NCI-H82 treated with DMSO at 0.1 percent for 48 hours (cell line): ENCODE measurements at regions not wholly inside any gene's neighbourhood (a gene's known extent, or its start where the extent isn't known, plus 50 kb on each side); places are given as distances from the start of the nearest gene placed in this dataset.

Source experiments
- DNase-seq: peaks from one replicate; lab custom pipeline; 2025; ENCODE audit not compliant: unreplicated experiment; lab: John Stamatoyannopoulos, UW

DNA sequence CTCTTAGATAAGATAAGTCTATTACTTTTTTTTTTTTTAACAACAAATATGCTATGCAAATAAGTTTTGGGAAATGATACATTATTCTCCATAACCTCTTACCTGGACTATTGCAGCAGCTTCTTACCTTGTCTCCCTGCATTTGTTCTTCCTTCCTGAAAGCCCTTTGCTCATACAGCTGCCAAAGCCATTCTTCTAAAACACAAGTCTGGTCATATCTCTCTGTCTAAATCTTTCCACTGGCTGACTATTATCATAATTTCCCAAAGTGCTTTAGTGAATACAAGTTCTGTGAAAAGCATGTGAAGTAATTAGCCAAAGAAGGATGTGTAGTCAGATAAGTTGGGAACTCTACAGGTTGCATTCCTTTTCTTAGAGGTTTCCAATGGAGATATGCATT lies 115.4 kb upstream of the CNTLN start:
- no peak for DNase-seq

DNA sequence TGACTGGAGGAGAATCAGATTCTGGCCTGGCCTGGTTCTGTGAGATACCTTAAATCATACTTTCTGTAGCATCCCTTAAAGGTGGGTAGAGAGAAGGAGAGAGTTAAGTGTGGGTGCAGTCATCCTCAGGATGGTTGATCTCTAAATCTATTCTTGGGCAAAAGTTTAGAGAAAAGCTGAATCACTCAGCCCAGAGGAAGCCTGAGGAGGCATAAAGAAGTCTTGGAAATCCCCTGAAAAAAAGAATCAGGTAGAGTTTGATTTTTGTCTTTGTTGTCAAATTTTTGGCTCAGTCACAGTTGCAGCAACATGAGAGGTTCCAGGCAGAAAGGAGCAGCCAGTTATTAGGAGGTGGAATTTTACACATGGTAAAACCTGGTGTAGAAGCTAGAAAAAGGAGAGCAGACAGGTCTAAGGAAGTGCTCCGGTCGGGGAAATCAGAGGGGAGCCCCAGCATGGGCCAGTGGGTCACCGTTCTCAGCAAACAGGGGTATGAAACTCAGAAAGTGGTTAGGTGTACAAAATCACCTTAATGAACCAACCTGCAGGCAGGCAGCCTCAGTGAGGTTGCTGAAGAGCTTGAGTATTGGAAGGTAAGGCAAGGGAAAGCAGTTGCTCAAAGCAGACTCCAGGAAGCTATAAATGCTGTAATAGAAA lies 116.2 kb upstream of the CNTLN start:
- no peak for DNase-seq

DNA sequence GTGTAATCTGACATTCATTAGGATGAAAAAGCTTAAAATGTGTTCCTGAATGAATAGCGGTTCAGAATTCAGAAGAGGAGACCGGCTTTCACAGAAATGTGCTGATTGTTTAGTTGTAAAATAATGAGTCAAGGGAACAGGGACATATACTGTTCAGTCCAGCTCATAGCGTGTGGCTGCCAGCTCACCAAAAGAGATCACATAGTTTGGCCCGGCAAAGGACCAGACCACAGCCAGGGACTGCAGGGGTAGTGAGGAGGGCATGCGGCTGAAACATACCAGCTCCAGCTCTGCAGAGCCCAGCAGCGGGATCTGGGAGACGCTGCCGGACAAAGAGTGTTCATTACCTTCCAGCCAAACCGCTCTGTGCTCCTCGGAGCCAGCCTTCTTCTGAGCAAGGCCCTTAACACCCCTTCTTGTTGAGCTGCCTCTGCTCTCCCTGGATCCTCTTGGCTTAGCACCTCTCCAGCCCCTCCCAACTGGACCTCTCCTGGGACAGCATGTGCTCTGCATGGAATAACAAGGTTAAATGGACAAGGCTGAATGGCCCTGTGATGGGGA lies 116.8 kb upstream of the CNTLN start:
- no peak for DNase-seq

DNA sequence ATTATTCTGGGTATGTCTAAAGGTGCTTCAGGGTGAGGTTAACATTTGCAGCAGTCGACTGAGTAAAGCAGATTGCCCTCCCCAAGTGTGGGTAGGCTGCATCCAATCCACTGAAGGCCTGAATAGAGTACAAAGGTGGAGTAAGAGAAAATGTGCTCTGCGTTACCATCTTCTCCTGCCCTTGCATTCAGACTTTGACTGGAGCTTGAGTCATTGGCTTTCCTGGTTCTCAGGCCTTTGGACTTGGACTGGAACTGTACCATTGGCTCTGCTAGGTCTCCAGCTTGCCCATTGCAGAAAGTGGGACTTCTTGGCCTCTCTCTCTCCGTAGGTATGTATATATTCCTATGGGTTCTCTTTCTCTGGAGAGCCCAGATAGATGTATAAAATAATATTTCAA lies 120.9 kb upstream of the CNTLN start:
- DNase-seq = no peak

DNA sequence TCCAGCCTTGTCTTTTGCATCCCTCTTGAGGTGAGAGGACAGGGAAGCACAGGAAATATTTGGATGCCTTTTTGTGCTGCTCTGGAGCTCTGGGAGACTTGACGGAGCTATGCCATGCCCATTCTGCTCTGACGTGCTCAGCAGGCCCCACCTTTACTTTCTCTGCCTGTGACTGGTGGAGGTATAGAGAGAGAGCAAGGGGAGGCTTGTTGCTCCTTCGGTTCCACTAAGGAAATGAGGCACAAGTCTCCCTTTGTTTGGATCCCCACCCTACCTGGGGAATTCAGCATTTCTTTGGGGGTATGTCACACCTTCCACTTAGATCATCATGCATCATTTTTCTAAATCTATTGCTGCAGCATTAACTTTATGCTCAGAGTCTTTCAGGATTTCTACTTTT lies 121.8 kb upstream of the CNTLN start:
- no peak for DNase-seq

DNA sequence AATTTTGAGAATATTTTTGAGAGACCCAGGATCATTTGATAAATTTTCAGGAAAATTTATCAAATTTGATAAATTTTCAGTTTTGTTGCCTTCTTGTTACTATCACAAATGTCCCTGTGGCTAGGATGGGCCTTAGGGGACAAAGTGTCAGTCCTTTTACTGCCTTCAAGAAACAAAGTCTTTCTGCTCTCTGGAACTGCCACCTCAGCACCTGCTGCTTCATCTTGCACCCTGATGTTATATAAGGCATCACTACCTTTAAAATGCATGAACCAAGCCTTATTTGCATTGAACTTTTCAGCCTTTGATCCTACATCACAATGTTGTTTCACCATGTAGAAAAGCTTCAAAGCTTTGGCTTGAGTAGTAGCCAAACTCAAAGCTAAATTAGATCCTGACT lies 123.0 kb upstream of the CNTLN start:
- no peak for DNase-seq

DNA sequence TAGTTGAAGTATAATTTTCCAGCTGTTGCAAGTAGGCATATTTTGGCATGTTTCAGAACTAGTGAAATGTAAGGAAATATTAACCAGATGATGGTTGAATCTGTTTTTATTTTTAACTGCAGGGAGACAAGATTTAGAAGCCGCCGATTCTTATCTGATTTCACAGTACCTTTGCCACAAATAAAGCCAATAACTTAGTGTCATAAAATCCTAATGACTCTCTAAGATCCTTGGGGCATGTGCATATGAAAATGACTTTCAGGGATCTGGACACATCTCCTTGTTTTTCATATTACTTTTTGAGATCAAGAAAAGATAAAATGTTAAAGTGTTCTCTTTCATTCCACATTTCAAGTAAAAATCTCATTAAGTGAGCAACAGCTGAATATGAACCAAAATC lies 125.8 kb upstream of the CNTLN start:
- DNase-seq = no peak

DNA sequence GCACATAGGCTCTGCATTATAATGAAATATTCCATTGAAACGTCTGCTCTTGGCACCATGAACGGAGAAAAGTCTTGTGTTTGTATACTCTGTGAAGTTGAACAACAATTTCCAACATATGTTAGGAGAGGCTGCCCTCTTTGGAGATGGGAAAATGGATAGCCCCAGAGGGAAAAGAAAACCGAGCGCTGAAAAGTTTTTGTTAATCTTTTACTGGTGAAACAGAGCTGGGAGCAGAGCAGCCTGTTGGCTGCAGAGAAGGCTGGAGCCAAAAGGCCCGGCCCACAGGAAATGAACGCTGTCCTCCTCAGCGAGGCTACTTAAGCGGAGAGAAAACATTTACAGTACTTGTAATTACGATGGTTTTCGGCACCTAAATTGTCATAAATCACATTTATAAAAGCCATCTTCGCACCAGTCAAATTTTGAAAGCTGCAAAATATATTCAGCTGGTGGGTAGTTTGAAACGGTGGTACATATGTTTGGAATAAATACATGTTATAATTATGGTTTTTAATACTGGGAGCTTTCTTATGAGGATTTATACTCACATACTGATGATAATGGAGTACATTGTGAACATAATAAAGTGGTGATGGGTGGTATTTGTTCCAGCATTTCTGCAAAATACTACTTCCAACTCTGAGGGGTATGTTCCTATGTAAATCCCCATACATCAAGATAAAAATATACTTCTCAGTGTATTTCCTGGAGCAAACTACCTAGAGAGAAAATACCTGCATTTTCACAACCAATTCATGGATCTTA lies 129.6 kb upstream of the CNTLN start:
- DNase-seq = no peak

DNA sequence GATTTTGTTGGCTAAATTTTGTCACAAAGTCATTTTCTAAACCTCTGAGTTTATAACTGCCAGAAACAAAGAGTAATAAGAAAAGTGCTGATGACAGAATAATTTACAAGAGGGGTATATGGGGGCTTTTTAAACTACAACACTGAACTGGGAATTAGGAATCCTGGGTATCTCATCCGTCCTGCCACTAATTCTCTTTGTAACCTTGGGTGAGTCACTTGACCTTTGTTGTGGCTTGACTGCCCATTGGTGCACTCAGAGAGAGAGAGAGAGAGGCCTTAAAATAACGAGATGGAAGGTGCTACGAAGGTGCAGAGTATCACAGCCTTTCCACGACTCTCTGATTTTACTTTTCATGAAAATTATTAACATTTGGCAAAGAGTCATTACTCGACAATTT lies 130.3 kb upstream of the CNTLN start:
- DNase-seq = no peak

DNA sequence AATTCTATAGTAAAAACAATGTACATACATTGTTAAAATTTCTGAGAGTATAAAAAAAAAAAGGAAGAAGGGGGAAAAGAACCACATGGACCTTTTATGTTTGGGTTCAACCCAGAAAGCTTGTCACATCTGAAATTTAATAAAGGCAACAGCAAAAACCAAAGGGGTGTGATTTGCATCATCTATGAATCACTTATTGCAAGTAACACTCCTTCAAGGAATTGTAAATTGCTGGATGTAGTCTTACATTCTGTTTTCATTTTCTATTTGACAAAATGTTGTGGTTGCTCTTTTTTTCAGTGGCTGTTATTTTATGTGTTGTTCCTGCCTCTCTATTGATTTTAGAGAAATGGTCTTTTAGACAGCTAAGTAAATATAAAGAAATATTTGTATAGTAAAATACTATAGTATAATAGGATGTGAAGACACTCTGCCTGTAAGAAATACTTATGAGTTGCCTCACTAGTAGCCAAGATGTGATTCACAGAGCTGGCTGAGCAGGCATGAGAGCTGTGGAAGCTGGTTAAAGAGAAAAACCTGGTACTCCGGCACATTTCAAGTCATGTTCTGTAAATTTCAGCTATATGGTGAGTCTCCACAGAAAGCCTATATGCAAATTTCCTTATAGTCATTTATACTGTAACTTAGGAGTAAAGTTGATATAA lies 131.1 kb upstream of the CNTLN start:
- no peak for DNase-seq

DNA sequence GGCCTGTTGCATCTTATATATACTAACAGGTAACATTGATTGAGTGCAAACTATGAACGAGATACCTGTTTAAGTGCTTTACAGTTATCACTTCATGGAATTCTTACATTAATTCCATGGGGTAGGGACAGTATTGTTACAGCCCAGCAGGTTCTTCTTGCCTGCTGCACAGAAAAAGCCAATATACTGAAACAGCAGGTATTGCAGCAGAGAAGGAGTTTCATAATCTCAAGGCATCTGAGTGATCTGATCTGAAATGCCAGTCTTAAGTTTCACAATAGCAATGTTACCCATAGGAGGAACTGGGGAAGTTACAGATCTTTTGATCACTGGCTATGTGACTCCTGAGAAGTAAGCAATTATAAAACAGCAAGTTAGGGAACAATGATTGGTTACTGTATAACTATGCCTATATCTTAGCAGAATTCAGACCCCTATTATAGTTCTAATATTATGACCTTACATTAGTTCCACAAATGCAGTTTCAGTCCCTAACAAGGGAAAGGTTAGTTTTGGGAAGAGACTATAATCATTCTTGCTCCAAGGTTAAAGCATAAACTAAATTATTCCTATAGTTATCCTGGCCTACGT lies 126.5 kb upstream of the BNC2 start:
- no peak for DNase-seq

DNA sequence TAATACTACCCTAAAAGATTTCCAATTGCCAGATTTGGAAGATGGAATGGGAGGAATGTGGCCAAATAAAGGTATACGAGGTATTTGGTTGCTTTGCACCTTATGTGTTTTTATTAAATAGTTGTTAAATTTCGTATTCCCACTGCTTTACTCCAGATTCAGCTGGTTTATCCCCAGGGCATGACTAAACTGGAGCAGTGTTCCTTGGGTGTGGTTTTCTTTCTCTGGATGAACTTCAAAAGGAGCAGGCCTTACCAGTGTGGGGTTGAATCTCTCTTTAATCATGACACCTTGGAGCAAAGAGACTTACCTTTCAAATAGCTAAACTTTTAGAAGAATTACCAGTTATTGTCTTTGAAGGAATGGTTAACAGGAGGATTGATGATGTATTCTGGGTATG lies 121.7 kb upstream of the BNC2 start:
- no peak for DNase-seq

DNA sequence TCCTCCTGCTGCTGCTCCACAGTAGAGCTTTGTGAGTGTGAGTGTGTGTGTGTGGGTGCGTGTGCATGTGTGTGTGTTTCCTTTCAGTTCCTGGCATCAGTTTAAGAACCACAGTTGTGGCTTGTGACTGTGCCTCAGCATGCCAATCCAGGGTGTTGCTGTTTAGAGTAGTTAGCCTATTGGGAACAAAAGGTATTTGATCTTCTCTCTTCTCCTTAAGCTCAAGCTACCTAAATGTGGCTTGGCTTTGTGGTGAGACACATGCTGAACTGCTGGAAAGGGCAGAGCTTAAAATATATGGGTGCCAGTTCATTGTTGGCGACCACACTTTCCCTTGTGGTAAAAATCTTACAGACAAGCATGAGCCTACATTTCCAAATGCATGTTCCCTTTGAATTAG lies 116.6 kb upstream of the BNC2 start:
- DNase-seq = no peak

DNA sequence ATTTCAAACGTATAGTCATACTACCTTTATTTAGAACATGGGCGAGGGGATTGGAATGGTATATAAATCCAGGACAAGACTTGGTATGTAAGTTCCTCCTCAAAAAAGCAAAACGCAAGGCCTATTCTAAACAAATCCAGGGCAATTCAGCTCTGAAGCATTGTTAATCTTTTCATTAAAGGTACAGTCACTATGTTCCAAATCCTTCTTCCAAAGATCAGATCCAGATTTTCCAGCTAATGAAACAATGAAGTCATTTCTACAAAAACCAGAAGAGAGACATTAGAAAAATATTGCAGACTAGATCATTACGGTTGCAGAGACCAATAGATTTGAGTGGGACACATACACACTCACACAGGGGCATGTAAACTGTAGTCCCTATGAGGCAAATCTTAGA lies 116.1 kb upstream of the BNC2 start:
- DNase-seq = no peak

DNA sequence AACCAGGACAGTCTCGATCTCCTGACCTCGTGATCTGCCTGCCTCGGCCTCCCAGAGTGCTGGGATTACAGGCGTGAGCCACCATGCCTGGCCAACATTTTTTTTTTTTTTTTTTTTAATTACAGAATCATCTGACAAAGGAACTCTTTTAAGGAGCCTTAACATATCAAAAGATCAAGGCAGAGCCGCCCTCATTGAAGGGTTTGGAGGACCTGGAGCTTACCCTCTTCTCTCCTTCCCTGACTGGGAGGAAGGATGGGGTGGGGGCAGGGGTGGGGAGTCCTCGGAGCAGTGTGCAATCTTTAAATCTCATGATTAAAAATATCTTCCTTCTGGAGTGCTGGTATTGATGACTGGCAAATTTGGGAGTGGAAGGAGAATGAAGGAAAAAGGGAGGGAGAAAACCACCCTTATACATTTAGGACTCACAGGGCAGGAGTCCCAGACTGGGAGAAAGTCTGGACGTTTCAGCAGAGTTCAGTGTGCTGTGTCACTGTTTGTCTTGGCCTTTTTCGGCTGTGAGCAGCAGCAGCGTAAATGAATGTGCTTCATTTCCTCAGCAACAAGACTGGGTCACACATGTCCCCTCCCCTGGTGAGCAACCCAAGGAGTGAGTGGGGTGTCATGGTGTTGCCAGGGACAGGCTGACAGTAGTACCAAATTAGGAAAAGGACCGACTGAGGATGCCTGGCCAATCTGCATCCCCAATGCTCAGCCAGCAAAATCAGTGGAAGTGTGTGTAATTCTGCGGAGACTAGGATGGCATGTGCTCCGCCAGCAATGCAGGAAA lies 115.3 kb upstream of the BNC2 start:
- DNase-seq = no peak

DNA sequence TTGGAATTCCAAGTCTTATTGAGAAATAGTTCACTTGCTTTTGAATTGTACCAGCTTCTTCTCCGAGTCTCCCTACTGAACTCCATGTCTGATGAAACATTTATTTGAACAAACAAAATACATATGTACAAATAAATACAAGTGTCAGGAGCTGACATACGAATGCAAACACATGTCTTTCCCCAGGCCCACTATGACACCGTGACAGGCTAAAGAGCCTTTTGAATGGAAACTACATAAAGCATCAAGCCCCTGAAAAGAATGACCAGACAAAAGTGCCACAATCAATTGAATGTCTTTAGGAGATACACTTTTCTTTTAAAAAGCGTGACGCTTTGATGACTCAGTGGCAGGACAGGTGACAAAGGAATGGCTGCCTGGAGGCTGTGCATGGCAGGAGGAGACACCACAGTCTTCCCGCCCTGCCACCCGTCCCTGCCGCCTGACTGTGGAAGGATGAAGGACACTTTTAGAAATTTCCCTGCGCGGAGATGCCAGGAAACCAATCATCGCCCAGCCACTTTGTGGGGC lies 112.4 kb upstream of the BNC2 start:
- no peak for DNase-seq

DNA sequence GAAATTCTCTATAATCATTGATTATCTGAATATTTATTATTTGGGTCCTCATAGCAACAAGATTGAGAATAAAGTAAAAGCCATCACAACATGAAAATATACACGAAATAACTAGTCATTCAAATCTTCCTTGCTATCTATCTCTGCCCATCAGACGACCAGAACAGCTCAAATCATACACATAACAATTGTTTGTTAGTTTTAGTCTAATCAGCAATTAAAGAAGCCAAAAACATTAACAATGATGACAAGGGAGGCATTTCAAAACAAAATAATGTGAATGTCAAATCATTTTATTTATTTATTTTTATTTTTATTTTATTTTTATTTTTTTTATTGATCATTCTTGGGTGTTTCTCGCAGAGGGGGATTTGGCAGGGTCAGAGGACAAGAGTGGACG lies 106.0 kb upstream of the BNC2 start:
- DNase-seq = no peak

DNA sequence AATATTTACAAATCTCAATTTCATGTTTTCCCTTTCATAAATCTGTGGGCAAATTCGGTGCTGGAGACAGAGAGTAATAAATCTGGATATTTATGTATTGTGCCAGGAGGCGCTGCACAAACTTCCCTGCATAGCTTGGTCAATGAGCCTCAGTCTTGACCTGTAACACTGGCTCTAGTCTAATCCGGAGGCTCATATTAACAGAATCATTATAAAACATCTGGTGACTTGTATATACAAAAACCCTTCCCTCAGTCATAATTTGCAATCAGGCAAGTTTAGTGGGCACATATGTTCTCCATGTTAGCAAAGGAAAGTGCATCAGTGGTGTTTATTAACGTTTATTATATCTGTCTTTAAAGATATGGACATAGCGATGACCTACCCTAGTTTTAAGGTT lies 104.0 kb upstream of the BNC2 start:
- DNase-seq = no peak

DNA sequence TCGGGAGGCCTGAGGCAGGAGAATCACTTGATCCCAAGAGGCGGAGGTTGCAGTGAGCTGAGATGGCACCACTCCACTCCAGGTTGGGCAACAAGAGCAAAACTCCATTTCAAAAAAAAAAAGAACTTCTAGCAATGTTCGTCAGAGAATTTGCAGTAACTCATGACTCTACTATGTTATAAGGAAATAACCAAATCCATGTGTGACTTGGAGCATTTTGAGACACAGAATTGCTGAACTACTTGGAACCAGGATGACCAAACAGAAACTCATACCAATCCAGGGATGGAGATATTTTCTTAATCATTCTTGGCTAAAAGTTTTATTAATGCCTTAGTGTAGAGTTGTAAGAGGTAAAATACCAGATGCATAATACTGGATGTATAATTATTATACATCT lies 99.9 kb upstream of the BNC2 start:
- DNase-seq = no peak

DNA sequence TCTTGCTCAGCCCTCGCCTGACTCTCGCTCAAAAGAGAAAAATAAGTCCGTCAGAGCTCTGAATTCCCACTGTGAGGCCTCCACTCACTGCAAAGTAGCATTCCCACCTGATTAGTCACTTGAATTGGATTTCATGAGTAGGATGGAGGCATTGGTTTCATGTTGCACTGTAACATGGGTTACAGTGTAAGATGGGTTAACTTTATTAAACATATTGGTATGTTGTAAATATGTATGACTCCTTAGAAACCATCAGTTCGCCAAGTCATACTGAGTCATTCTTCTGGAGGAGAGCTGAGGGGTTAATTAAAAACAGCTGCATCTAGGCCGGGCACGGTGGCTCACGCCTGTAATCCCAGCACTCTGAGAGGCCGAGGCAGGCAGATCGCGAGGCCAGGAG lies 93.8 kb upstream of the BNC2 start:
- no peak for DNase-seq

DNA sequence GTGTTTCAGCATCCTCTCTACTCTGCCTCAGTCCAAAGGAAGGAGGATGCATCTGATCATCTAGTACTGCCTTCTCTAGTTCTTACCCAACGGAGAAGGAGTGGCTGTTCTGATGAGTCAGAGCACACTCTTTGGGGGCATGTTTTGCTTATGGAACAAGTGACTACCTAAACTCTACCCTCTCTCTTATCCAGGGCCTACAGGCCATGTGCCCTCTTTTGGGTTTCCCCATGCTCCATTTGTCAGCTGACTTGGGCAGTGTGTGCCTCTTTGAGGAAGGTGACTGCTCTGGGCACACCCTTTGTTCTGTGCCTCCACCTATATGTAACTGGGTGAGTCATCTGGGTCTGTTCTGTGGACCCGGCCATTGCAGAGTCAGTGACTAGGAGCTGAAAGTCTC lies 89.6 kb upstream of the BNC2 start:
- no peak for DNase-seq
